COLO668 (cell line): ENCODE measurements at regions not wholly inside any gene's neighbourhood (a gene's known extent, or its start where the extent isn't known, plus 50 kb on each side); places are given as distances from the start of the nearest gene placed in this dataset.
"Not testable (repeated sequence)": the region's sequence is repeated elsewhere in the genome, so short reads cannot be mapped to it uniquely, and the experiment has no call there.

Experiments
- DNase-seq: peaks from one replicate; lab custom pipeline; 2025; ENCODE audit not compliant: unreplicated experiment; lab: John Stamatoyannopoulos, UW

DNA sequence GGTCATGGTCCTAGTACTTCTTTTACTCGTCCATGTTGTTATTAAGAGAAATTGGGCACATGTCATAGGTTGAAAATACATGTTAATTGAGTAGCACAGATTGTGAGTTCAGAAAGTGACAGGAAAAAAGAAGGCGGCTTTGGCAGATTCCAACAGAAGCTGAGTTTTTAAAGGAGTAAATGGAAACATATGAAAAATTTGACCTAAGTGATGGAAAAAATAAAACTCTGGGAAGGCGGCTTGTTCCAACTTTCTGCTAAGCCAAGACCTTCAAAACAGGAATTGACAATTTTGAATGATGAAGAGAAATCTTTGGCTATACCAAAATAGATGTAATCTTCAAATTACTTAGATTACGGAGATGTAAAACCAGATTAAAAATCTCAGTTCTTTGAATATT, 868.0 kb downstream of the EPHA4 start:
- DNase-seq: no peak

GRCh38 chr2:220704810-220705209, 867.3 kb downstream of the EPHA4 start:
- DNase-seq: no peak

DNA sequence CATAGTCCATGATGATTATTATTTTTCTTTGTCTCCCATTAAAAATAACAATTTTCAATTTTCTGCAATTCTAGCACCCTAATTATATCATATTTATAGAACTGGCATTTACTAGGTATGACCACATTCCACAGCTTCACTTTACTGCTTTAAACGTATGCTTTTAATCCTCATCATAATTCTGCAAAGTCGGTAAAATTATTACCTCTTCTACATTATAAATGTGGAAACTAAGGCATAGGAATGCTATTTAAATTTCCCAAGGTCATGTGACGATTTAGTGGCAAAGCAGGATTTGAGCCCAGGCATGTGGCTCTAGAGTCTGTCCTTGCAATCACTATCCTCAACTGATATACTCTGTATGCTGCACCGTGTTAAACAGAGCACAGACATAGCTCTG, 866.4 kb downstream of the EPHA4 start:
- no peak for DNase-seq

GRCh38 chr2:220707261-220707660, 864.8 kb downstream of the EPHA4 start:
- no peak for DNase-seq

GRCh38 chr2:220708366-220708765, 863.7 kb downstream of the EPHA4 start:
- no peak for DNase-seq

DNA sequence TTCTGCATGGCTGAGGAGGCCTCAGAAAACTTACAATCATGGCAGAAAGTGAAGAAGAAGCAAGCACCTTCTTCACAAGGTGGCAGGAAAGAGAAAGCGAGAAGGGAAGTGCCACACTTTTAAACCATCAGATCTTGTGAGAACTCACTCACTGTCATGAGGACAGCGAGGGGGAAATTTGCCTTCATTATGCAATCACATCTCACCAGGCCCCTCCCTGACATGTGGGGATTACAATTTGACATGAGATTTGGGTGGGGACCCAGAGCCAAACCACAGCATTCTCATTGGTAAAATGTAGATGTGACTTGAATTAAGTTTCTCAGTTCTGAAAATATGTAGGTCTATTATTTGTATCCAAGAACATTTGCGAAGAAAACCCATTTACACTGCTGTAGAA, 854.8 kb downstream of the EPHA4 start:
- no peak for DNase-seq

- no peak for DNase-seq
Measured at GRCh38 chr2:220736778-220737177, 835.3 kb downstream of the EPHA4 start.

DNA sequence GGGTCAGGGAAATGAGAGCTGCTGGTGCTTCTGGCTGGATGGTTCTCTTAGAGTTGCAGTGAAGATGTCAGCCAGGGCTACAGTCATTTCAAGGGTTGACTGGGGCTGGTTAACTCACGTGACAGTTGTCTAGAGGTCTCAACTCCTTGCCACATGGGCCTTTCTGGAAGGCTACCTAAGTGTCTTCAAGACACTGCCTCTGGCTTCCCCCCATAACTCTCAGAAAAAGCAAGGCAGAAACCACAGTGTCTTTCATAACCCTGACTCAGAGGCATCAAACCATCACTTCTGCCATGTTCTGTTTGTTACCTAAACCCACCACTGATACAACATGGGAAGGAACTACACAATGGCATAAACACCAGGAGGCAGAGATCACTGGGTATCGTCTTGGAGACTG, 828.9 kb downstream of the EPHA4 start:
- DNase-seq: no peak

GRCh38 chr2:220744861-220745260, 827.2 kb downstream of the EPHA4 start:
- no peak for DNase-seq

DNA sequence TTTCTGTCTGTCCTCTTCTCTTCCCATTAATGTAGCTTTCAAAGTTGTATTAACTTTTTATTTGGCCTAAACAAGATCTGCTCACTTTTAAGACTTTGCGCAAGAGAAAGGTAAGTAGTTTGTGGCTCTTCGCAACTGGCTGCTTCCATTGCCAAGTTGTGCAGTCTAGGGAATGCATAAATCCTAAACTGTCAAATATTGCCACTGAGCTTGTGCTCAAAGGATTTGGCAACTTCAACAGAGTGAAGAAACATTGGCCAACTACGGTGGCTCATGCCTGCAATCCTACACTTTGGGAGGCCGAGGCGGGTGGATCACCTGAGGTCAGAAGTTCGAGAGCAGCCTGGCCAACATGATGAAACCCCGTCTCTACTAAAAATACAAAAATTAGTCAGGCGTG, 826.4 kb downstream of the EPHA4 start:
- DNase-seq: no peak

DNA sequence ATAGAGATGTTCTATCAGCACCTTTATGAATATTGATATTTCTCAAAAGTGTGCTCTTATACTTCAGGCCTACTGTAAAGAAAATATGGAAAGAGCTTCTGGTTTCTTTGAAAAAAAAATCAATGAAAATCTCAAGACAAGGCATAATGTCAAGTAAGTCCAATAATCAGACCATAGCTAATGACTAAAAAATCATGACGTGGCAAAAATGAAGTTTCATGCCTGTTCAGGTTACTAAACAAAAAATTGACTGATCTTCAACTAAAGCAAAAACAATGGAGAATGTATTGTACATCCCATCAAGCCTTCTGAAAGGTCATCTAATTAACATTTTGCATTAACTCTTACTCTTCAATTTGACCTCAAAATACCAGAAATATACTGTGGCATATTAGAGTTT, 824.4 kb downstream of the EPHA4 start:
- no peak for DNase-seq

DNA sequence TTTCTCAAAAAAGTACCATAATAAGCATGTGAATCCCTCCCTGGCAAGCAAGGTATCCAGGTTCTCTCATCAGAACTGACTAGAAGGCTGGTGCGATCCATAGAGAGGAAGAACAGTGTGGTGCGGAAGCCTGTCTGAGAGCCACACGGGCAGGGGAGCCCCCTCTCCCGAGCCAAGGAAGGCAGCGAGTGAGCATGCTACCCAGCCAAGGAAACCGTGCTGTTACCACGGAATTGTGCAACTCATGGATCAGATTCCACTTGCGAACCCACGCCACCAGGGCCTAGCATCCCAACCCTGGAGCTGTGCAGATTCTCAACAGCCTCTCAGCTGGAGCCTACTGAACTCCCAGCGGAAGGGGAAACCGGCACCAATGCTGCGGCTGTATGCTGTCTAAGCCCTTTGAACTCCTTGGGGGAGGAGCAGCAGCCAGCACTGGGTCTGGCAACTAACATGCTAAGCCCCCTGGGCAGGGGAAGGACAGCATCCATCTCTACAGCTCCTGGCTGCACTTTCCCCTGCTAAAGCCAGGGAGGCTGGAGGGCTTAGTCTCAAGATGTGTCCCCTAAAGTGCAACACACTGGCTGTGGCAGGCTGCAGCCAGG, 823.1 kb downstream of the EPHA4 start:
- no peak for DNase-seq

- DNase-seq: no peak
Measured at GRCh38 chr2:220753486-220753885, 818.6 kb downstream of the EPHA4 start.

DNA sequence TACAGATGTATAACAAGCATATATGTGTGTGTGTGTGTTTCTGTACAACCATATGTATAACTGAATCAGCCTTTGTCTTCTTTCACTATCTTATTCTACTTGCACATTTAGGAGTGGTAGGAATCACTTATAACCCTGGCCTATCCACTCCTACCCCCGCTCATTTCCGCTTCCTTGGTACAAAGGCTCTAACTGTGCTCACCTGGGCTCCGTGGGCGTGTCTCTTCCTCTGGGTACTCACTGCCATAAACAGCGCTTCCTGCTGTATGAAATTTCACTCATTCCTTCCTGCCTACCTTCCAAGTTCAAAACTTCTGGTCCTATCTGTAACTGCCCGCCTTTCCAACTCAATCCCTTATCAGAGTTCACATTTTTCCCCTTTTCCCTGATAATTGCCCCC, 815.5 kb downstream of the EPHA4 start:
- no peak for DNase-seq

GRCh38 chr2:220758376-220758775, 813.7 kb downstream of the EPHA4 start:
- not testable (repeated sequence) for DNase-seq

DNA sequence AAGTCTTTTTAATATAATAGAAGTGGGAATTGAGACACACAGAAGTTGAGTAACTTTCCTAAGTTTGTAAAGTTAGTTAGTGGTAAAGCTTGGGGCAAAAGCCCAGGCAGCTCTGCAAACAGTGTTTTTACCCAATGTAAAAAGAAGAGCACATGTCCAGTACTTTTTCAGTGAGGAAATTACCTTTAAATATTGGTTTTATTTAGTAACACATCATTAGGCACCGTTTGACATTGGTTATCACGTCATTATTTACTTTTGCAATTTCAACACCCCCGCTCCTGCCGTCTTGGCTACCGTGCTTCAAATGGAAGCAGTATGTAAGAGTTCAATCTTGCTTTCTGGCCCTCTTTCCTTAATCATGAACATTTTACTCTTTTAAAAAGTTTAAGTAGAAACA, 807.9 kb downstream of the EPHA4 start:
- no peak for DNase-seq

DNA sequence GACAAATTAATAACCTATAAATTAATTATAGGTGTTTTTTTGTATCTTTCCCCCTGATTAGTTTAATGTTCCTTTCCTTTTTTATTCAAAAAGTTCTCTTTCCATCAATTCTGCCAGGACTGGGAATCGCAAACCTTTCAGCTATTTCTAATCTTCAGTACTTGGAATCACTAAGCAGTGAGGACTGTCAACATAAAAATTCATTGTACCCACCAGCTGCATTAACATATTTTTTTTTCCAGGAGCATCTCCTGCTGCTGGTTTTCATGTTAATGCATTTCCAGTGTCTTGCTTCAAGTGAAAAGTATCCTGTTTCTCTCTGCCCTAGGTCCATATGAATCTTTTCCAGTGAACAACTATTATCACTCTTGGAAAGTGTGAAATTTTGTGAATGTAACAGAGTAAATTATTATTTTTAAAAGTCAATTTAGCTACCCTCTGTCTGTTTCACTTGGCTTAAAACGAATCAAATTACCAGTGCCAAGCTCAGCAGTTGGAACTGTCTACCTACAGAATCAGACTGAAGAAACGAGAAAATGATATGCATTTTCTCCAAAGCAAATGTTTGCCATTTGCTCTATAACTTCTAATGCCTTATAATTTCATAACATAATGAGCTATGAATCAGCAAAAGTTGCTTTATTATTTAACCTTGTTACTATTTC, 804.4 kb downstream of the EPHA4 start:
- no peak for DNase-seq

DNA sequence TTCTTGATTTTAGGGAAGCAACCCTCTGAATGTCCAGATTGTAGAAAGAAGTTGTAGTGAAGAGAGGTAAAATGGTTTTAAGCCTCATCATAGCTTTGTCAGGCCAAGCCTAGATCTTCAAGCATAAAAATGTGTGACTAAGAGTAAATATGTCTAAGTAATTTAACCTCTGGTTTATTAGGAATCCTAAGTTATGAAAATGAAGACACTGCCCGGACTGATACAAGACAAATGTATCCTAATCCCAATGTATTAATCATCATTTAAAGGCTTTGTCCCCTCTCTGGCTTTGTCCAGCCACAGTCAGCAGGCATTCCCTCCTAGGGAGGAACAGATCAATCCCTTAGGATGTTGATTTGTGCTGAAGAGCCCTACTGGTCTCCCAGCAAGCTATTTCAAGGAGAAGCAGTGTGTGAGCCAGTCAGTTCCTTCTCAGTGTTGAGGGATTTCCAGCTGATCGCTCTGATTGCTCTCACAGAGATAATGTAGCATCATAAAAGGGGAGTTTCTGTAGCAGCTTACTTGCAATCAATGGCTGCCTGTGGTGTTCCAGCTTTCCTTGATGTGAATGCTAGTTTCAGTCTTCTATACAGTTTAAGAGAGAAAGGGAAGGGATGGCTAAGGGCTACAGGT, 796.1 kb downstream of the EPHA4 start:
- no peak for DNase-seq

- DNase-seq: not testable (repeated sequence)
Measured at GRCh38 chr2:220779076-220779475, 793.0 kb downstream of the EPHA4 start.

- no peak for DNase-seq
Measured at GRCh38 chr2:220779511-220779910, 792.6 kb downstream of the EPHA4 start.

GRCh38 chr2:220779931-220780330, 792.2 kb downstream of the EPHA4 start:
- DNase-seq: no peak

- no peak for DNase-seq
Measured at GRCh38 chr2:220781622-220782241, 790.4 kb downstream of the EPHA4 start.
